Caco-2 (cell line): ENCODE measurements at regions not wholly inside any gene's neighbourhood (a gene's known extent, or its start where the extent isn't known, plus 50 kb on each side); places are given as distances from the start of the nearest gene placed in this dataset.

Experiments used
- BruUV-seq: library from RNA; stranded (reverse); fragments of 400-500 nt; replicated peaks from 2 replicates; lab custom pipeline; 2021; lab: Mats Ljungman, UMichigan
- CTCF ChIA-PET: fragments of 300-600 bp; sonication (Branson Sonifier 250); formaldehyde crosslinking; loops from one replicate; lab custom pipeline; 2022; ENCODE audit warnings: antibody characterized with exemption; lab: Charles Lee
- POLR2A ChIA-PET: fragments of 300-600 bp; sonication (Branson Sonifier 250); formaldehyde crosslinking; loops from one replicate; lab custom pipeline; 2022; ENCODE audit warnings: antibody characterized with exemption; lab: Charles Lee
- DNase-seq, 2 experiments: peaks; one replicate each; pipeline versions ENCODE4 v3.0.0 to v3.0.0-alpha.2; 2020 to 2022
- H3K27me3 ChIP-seq: replicated peaks from 2 replicates; pipeline ENCODE4 v1.6.0; 2011; ENCODE audit warnings: low read length; ENCODE audit not compliant: control insufficient read depth, insufficient read depth
- H3K36me3 ChIP-seq: 2 replicates; pipeline ENCODE4 v1.5.1; 2011; ENCODE audit warnings: low read length; ENCODE audit not compliant: control insufficient read depth, insufficient read depth
- H3K4me1 ChIP-seq: fragments of 250-450 bp; sonication (Bioruptor Pico); 2 replicates; pipeline ENCODE4 v1.5.1; 2020; ENCODE audit warnings: mild to moderate bottlenecking
- H3K4me3 ChIP-seq: 2 replicates; pipeline ENCODE4 v1.5.1; 2011; ENCODE audit warnings: low read depth, mild to moderate bottlenecking, control low read depth, low read length
- H3K9me3 ChIP-seq: fragments of 250-450 bp; sonication (Bioruptor Pico); 2 replicates; pipeline ENCODE4 v1.5.1; 2020; ENCODE audit warnings: mild to moderate bottlenecking, moderate library complexity
- H3K27ac Mint-ChIP-seq: one replicate; pipeline ENCODE4 v1.8.0; 2022; ENCODE audit warnings: mixed read lengths; ENCODE audit not compliant: unreplicated experiment
- H3K27me3 Mint-ChIP-seq: one replicate; pipeline ENCODE4 v1.8.0; 2022; ENCODE audit warnings: mixed read lengths; ENCODE audit not compliant: insufficient read depth, unreplicated experiment
- H3K36me3 Mint-ChIP-seq: one replicate; pipeline ENCODE4 v1.8.0; 2022; ENCODE audit warnings: mild to moderate bottlenecking, mixed read lengths; ENCODE audit not compliant: insufficient read depth, unreplicated experiment
- H3K4me1 Mint-ChIP-seq: one replicate; pipeline ENCODE4 v1.8.0; 2022; ENCODE audit warnings: low read depth, mixed read lengths; ENCODE audit not compliant: unreplicated experiment
- H3K4me3 Mint-ChIP-seq: one replicate; pipeline ENCODE4 v1.8.0; 2022; ENCODE audit warnings: mild to moderate bottlenecking, moderate library complexity, mixed read lengths; ENCODE audit not compliant: unreplicated experiment
- H3K9me3 Mint-ChIP-seq: one replicate; pipeline ENCODE4 v1.8.0; 2022; ENCODE audit warnings: mixed read lengths; ENCODE audit not compliant: unreplicated experiment
- intact Hi-C: fragments of 100-400 bp; cut with micrococcal nuclease; formaldehyde crosslinking; loops from one replicate; pipeline ENCODE4 v1.10.0; 2022; ENCODE audit not compliant: unreplicated experiment
- TF ChIP-seq, protein P1 (sequence below), 2 experiments: fragments of 200-600 bp in 1 of 2; IDR thresholded peaks; 1 replicate in 1 of 2; 2 replicates in 1 of 2; pipeline versions ENCODE4 v1.5.1 to v1.8.0; 2011 to 2022; ENCODE audit warnings: antibody characterized with exemption in 1 of 2, control low read depth in 1 of 2, inconsistent platforms in 1 of 2, low read depth in 1 of 2, low read length in 1 of 2, mild to moderate bottlenecking in 1 of 2, moderate library complexity in 1 of 2; ENCODE audit not compliant: insufficient read depth in 1 of 2, severe bottlenecking in 1 of 2, unreplicated experiment in 1 of 2

DNA sequence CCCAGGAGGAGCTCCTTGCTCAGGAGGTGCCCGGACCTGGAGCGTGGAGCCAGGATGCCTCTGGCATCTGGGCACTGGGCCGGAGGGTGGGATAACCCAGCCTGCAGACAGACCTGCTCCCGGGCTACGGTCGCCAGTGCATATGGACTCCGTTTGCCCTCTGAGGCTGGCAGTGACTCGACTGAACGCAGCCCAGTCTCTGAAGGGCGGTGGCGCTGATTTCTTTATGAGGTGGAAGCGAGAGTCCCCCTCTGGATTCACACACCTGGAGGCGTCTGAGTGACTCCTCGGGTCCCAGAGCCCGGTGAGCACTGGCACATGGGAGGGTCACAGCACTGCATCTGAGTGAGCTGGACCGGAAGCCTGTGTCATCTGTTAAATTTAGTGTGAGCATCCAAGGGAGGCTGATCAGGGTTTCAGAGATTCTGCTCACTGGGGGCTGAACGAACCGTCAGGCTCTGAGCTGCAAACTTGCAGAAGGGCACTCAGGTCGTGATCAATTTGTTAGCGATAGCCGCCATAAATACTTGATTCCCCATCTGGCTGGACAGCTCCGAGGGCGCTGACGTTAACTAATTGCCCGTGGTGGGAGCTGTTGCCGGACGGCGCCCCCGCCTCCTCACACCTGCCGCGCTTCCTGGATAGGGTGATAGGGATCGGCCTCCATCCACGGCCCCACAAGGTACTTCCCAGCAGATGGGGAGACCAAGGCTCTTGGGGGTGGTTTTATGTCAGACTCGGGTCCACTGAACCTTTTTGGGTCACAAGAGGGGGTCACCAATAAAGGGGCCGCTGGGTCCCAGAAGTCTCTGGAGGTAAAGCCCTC is 60.7 kb upstream of the TTC34 start:
- Mint-ChIP-seq H3K4me1 (no peaks in the 10 kb centered on the region), H3K27me3 (peaks cover 4% of the 10 kb centered on the region), H3K9me3 (peaks cover 10% of the 10 kb centered on the region), H3K27ac (no peak overlapping the region), H3K36me3 (peaks cover 6% of the 10 kb centered on the region), H3K4me3 (no peak overlapping the region)
- intact Hi-C loops = no loop called here
- BruUV-seq = no TSS peak
- TF ChIP-seq, protein P1, sequence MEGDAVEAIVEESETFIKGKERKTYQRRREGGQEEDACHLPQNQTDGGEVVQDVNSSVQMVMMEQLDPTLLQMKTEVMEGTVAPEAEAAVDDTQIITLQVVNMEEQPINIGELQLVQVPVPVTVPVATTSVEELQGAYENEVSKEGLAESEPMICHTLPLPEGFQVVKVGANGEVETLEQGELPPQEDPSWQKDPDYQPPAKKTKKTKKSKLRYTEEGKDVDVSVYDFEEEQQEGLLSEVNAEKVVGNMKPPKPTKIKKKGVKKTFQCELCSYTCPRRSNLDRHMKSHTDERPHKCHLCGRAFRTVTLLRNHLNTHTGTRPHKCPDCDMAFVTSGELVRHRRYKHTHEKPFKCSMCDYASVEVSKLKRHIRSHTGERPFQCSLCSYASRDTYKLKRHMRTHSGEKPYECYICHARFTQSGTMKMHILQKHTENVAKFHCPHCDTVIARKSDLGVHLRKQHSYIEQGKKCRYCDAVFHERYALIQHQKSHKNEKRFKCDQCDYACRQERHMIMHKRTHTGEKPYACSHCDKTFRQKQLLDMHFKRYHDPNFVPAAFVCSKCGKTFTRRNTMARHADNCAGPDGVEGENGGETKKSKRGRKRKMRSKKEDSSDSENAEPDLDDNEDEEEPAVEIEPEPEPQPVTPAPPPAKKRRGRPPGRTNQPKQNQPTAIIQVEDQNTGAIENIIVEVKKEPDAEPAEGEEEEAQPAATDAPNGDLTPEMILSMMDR (IDR thresholded peaks at IDR 0.05; ENCODE audit: insufficient read depth in 1 of 2, low read depth in 1 of 2, low read length in 1 of 2, severe bottlenecking in 1 of 2, unreplicated experiment in 1 of 2) = no peak
- no peaks in the 10 kb centered on the region for H3K9me3 ChIP-seq
- H3K27me3 ChIP-seq = no peaks in the 10 kb centered on the region
- ChIA-PET POLR2A (no interaction called here), CTCF (no interaction called here)
- no peak overlapping the region for H3K4me3 ChIP-seq
- H3K36me3 ChIP-seq = no peaks in the 10 kb centered on the region
- DNase-seq = no peak
- H3K4me1 ChIP-seq = no peaks in the 10 kb centered on the region

DNA sequence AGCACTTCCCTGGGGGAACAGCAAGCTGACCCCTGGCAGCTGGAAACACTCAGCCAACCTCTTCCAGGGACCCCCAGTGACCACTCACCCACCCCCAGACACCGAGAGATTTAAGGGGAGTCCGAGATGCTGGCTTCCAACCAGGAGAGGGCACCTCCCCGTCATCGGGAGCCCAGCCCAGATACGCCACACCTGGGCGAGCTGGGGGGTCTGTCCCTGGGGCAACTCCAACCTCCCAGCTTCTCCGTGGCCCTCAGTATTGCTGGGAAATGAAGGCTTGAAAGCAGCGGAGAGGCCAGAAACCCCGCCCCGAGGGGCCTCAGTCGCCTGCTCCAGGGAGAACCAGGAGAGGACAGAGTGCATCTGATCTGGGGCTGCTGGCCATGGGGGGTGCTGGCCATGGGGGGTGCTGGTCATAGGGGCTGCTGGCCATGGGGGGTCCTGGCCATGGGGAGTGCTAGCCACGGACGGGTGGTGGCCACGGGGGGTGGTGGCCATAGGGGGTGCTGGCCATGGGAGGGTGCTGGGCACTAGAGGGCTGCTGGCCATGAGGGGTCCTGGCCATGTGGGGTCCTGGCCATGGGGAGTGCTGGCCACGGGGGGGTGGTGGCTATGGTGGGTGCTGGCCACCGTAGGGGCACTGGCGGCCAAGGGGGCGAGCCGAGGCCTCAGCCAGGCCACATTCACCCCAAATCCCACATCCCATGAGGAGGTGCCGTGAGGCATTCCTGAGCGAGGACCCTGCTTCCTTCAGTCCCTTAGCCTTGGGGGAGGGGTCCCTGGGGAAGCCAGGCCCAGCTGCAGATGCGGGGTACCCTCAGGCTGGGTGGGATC is 61.5 kb upstream of the TTC34 start:
- TF ChIP-seq, protein P1 (IDR thresholded peaks at IDR 0.05; ENCODE audit: insufficient read depth in 1 of 2, low read depth in 1 of 2, low read length in 1 of 2, severe bottlenecking in 1 of 2, unreplicated experiment in 1 of 2) = no peak
- Mint-ChIP-seq H3K4me3 (no peak overlapping the region), H3K4me1 (no peaks in the 10 kb centered on the region), H3K9me3 (peaks cover 10% of the 10 kb centered on the region), H3K27me3 (peaks cover 4% of the 10 kb centered on the region), H3K36me3 (peaks cover 6% of the 10 kb centered on the region), H3K27ac (no peak overlapping the region)
- intact Hi-C loops = no loop called here
- H3K9me3 ChIP-seq = no peaks in the 10 kb centered on the region
- no peaks in the 10 kb centered on the region for H3K4me1 ChIP-seq
- ChIA-PET POLR2A (no interaction called here), CTCF (no interaction called here)
- no peaks in the 10 kb centered on the region for H3K36me3 ChIP-seq
- H3K4me3 ChIP-seq = no peak overlapping the region
- no peaks in the 10 kb centered on the region for H3K27me3 ChIP-seq
- no TSS peak for BruUV-seq
- no peak for DNase-seq

DNA sequence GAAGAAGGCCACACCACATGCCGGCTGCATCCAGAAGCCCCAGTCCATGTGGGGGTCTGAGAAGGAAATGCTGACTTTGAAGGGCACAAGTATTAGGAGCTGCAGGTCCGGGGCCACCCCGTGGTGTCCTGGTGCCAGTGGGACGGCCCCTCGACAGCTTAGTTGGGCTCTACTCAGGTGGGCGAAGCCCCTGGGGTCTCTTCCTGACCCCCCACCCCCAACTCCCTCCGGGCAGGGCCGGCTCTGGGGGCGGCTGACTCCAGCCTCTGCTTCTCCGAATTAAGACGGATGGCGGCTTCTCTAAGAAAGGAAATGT is 62.1 kb upstream of the TTC34 start:
- BruUV-seq = no TSS peak
- Mint-ChIP-seq H3K36me3 (peaks cover 6% of the 10 kb centered on the region), H3K27ac (no peak overlapping the region), H3K27me3 (peaks cover 4% of the 10 kb centered on the region), H3K9me3 (peaks cover 9% of the 10 kb centered on the region), H3K4me3 (no peak overlapping the region), H3K4me1 (no peaks in the 10 kb centered on the region)
- ChIA-PET POLR2A (no interaction called here), CTCF (no interaction called here)
- H3K9me3 ChIP-seq = no peaks in the 10 kb centered on the region
- intact Hi-C loops = no loop called here
- TF ChIP-seq, protein P1 (IDR thresholded peaks at IDR 0.05; ENCODE audit: insufficient read depth in 1 of 2, low read depth in 1 of 2, low read length in 1 of 2, severe bottlenecking in 1 of 2, unreplicated experiment in 1 of 2) = no peak
- DNase-seq = no peak
- no peaks in the 10 kb centered on the region for H3K27me3 ChIP-seq
- H3K4me3 ChIP-seq = no peak overlapping the region
- no peaks in the 10 kb centered on the region for H3K4me1 ChIP-seq
- no peaks in the 10 kb centered on the region for H3K36me3 ChIP-seq
